Activated CD4-positive, alpha-beta T cell treated with anti-CD3 and anti-CD28 coated beads, Interleukin-2, amount 50 U/mL, for 16 hours (primary cell): ENCODE measurements at regions not wholly inside any gene's neighbourhood (a gene's known extent, or its start where the extent isn't known, plus 50 kb on each side); places are given as distances from the start of the nearest gene placed in this dataset.

Experiments
- DNase-seq: peaks from one replicate; pipeline ENCODE4 v3.0.0-alpha.2; 2020

DNA sequence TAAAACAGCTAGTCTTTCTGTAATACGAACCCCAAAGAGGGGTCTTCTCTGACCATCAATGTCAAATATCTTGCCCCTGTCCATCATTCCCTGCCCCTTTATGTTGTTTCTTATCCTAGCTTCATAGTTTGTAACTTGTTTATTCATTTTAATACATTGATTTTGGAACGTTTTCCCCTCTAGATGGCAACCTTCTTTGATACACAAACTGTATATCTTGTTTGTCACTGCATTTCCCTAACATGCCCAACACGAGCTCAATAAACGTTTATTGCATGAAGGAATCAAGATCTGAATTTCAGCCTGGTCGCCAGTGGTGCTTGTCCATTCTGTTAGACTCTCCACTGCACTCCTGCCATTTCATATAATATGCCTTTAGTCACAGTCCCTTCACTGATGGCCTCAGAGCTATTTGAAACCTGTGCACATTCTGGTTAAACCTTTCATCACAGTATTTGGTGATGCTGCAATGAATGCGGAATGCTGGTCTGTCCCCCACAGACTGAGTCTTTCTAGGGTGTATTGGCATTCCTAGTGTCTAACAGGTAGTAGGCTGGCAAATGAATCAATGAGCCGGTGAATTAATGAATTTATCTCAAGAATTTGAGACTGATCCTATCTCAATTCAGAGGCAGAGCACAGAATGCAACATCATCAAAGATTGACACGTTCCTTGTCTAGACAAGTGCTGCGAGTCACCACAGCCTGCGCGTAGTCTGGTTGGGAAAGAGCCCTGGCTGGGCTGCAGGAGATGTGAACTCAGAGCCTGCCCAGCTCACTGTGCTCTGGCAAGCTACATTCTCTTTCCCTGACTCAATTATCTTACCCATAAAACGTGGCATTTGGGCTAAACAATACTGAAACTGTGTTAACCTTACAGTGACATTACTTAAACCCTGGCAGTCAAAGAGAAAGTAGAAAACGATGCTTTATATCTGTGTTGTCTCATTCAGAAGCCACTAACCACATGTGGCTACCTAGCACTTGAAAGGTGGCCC lies 55.2 kb upstream of the FRMD4A start:
- peak; percentile 55 for DNase-seq

GRCh38 chr10:14384915-14385314 lies 54.2 kb upstream of the FRMD4A start:
- no peak for DNase-seq

GRCh38 chr10:14384116-14384730 lies 53.5 kb upstream of the FRMD4A start:
- no peak for DNase-seq

DNA sequence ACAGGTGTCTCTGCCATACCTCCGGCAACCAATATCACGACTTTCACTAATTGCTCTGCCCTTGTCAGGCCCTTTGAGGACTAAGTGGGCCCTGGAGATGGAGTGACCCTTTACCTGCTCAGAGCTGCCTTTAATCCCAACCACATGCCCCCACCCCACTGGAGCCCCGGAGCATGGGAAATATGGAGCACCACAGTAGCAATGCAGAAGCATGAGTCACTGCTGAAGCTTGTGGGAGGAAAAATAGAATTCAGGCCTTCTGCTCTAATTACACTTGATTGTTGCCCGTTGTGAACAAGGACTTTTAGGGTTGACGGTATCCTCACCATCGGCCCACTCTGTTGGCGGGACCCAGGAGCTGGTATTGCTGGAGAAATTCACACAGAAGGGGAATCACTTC lies 52.5 kb upstream of the FRMD4A start:
- DNase-seq, result no peak

- DNase-seq, result no peak
Observed at GRCh38 chr10:14382531-14382930, 51.8 kb upstream of the FRMD4A start.

DNA sequence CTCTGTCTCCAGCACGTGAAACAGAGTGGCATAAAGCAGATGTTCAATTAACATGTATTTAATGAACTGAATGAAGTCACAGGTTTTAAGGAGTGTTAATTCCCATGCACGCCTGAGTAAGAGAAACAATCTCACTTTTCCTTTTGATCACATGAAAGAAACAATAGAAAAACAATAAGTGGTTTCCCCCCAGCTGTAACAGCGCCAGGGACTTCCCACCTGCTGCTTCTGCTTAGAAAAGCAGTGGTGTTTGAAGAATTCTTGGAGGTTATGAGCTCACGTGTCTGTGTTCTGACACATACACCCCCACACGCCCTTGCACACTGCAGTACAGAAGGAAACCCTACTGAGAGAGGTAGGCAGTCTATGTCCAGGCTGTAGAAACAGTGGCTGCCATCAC lies 51.3 kb upstream of the FRMD4A start:
- DNase-seq, result peak; percentile 19

DNA sequence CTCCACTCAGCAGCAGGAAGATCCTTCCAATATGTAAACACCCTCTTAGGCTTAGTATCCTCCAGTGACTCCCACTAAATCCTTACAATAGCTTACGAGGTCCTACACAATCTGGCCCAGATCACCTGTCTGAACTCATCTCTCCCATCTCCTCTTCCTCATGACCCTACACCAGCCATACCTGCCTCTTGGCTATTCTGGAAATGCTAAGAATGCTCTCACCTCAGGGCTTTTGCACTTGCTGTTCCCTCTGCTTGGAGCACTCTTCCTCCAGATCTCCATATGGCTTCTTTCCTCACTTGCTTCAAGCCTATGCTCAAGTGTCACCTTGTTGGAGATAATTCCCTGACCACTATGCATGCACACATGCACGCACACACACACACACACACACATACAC lies 50.8 kb upstream of the FRMD4A start:
- no peak for DNase-seq

- no peak for DNase-seq
Observed at GRCh38 chr10:14380746-14381145, 50.0 kb upstream of the FRMD4A start.
